A549 (cell line): ENCODE measurements at regions not wholly inside any gene's neighbourhood (a gene's known extent, or its start where the extent isn't known, plus 50 kb on each side); places are given as distances from the start of the nearest gene placed in this dataset.
"Not testable (repeated sequence)": the region's sequence is repeated elsewhere in the genome, so short reads cannot be mapped to it uniquely, and the experiment has no call there.

Source experiments
- ATAC-seq, 2 experiments: fragments of 200-7000 bp in 1 of 2; fragments of >200 bp in 1 of 2; cut with Nextera tagmentation in 1 of 2; cut with Tn5 transposase in 1 of 2; 3 replicates each; pipeline versions ENCODE4 v1.8.0 to v1.9.1; 2018 to 2020; ENCODE audit warnings: mild to moderate bottlenecking in 1 of 2, moderate library complexity in 1 of 2
- CTCF ChIA-PET: fragments of 300-600 bp; sonication (Branson Sonifier 250); formaldehyde crosslinking; extraction: SDS; loops from one replicate; lab custom pipeline; 2021; ENCODE audit warnings: antibody characterized with exemption, inconsistent platforms; lab: Yijun Ruan, JAX
- POLR2A ChIA-PET: fragments of 350-600 bp; formaldehyde crosslinking; extraction: SDS; loops from one replicate; lab custom pipeline; 2021; ENCODE audit warnings: antibody characterized with exemption, inconsistent platforms; lab: Yijun Ruan, JAX
- DNase-seq, 2 experiments: peaks; one replicate each; pipeline versions ENCODE4 v3.0.0 to v3.0.0-alpha.2; 2011 to 2016; ENCODE audit warnings: low read depth in 1 of 2, low spot score in 1 of 2
- FAIRE-seq: peaks from 2 replicates; lab custom pipeline; 2011; peaks lifted over from hg19 to GRCh38; lab: Jason Lieb, UNC
- H3K27ac ChIP-seq, 2 experiments: fragments of >200 bp; sonication (Bioruptor Twin); formaldehyde crosslinking; 3 replicates each; pipeline ENCODE4 v1.5.1; 2016 to 2017
- H3K4me1 ChIP-seq: fragments of >200 bp; sonication (Bioruptor Twin); formaldehyde crosslinking; 3 replicates; pipeline ENCODE4 v1.6.1; 2016
- H3K4me2 ChIP-seq: fragments of >200 bp; sonication (Bioruptor Twin); formaldehyde crosslinking; 3 replicates; pipeline ENCODE4 v1.6.1; 2016
- H3K4me3 ChIP-seq: fragments of >200 bp; sonication (Bioruptor Twin); formaldehyde crosslinking; 3 replicates; pipeline ENCODE4 v1.5.1; 2016
- H3K9me3 ChIP-seq: fragments of >200 bp; sonication (Bioruptor Twin); formaldehyde crosslinking; 3 replicates; pipeline ENCODE4 v1.6.1; 2016
- ATOH8 ChIP-seq: fragments of 250-450 bp; sonication (Bioruptor Pico); IDR thresholded peaks from 2 replicates; pipeline ENCODE4 v1.5.0; 2020; ENCODE audit warnings: low read depth, mild to moderate bottlenecking, moderate library complexity
- CEBPB ChIP-seq, 2 experiments: fragments of >200 bp in 1 of 2; sonication (Bioruptor Twin) in 1 of 2; formaldehyde crosslinking in 1 of 2; IDR thresholded peaks; 2 replicates each; pipeline ENCODE4 v1.6.1; 2012 to 2016
- CHD4 ChIP-seq: fragments of 200-600 bp; sonication (generic); IDR thresholded peaks from 2 replicates; pipeline ENCODE4 v1.6.1; 2016; ENCODE audit warnings: antibody characterized with exemption, mild to moderate bottlenecking, borderline replicate concordance
- EHF ChIP-seq: fragments of 250-450 bp; sonication (Bioruptor Pico); IDR thresholded peaks from 2 replicates; pipeline ENCODE4 v1.5.0; 2020; ENCODE audit warnings: mild to moderate bottlenecking
- FOSB ChIP-seq: fragments of 250-450 bp; sonication (Bioruptor Pico); IDR thresholded peaks from 2 replicates; pipeline ENCODE4 v1.5.0; 2020; ENCODE audit warnings: mild to moderate bottlenecking, moderate library complexity
- FOSL2 ChIP-seq, 2 experiments: fragments of 450-650 bp in 1 of 2; fragments of >200 bp in 1 of 2; sonication (Bioruptor Twin) in 1 of 2; formaldehyde crosslinking; IDR thresholded peaks; 2 replicates each; pipeline versions ENCODE4 v1.5.0 to v1.6.1; 2016 to 2020; ENCODE audit warnings: mild to moderate bottlenecking in 1 of 2, moderate library complexity in 1 of 2
- HDAC2 ChIP-seq: fragments of 200-600 bp; sonication (generic); IDR thresholded peaks from 2 replicates; pipeline ENCODE4 v1.6.1; 2016
- HES2 ChIP-seq: fragments of >200 bp; sonication (Bioruptor Twin); formaldehyde crosslinking; IDR thresholded peaks from 2 replicates; pipeline ENCODE4 v1.6.1; 2016
- MAFK ChIP-seq: fragments of 450-650 bp; IDR thresholded peaks from 2 replicates; pipeline ENCODE4 v1.6.1; 2014; ENCODE audit not compliant: partially characterized antibody
- MAX ChIP-seq: IDR thresholded peaks from 2 replicates; pipeline ENCODE4 v1.6.1; 2012
- NFE2L2 ChIP-seq: fragments of 150-350 bp; conservative IDR thresholded peaks from 2 replicates; pipeline ENCODE4 v1.6.1; 2014; ENCODE audit warnings: low read length
- NPAS2 ChIP-seq: fragments of 250-450 bp; sonication (Bioruptor Pico); IDR thresholded peaks from 2 replicates; pipeline ENCODE4 v1.8.0; 2022; ENCODE audit warnings: mild to moderate bottlenecking, moderate library complexity, borderline replicate concordance
- NR3C1 ChIP-seq: fragments of >200 bp; sonication (Bioruptor Twin); formaldehyde crosslinking; IDR thresholded peaks from 3 replicates; pipeline ENCODE4 v1.6.1; 2017
- PHF8 ChIP-seq: fragments of 200-600 bp; sonication (generic); IDR thresholded peaks from 2 replicates; pipeline ENCODE4 v1.6.1; 2016; ENCODE audit warnings: low read depth, mild to moderate bottlenecking, antibody characterized with exemption, moderate library complexity, borderline replicate concordance
- POLR2AphosphoS2 ChIP-seq: conservative IDR thresholded peaks from 2 replicates; pipeline ENCODE4 v1.6.1; 2012; ENCODE audit warnings: low read length, improper control_type of control experiment, inconsistent platforms
- RARB ChIP-seq: fragments of 250-450 bp; sonication (Bioruptor Pico); IDR thresholded peaks from 2 replicates; pipeline ENCODE4 v1.8.0; 2021; ENCODE audit warnings: mild to moderate bottlenecking, moderate library complexity
- RCOR1 ChIP-seq: fragments of 150-350 bp; IDR thresholded peaks from 2 replicates; pipeline ENCODE4 v1.6.1; 2014; ENCODE audit warnings: antibody characterized with exemption, low read length, low read depth
- RFX5 ChIP-seq: fragments of 450-650 bp; IDR thresholded peaks from 2 replicates; pipeline ENCODE4 v1.7.1; 2014; ENCODE audit warnings: antibody characterized with exemption, mild to moderate bottlenecking, moderate library complexity
- ZC3H11A ChIP-seq: fragments of 450-650 bp; IDR thresholded peaks from 2 replicates; pipeline ENCODE4 v1.6.1; 2014; ENCODE audit warnings: antibody characterized with exemption, mild to moderate bottlenecking
- ZNF302 ChIP-seq: fragments of 250-450 bp; sonication (Bioruptor Pico); IDR thresholded peaks from 2 replicates; pipeline ENCODE4 v1.9.0; 2021; ENCODE audit warnings: inconsistent platforms, mild to moderate bottlenecking, moderate library complexity
- ZSCAN20 ChIP-seq: fragments of 250-450 bp; sonication (Bioruptor Pico); IDR thresholded peaks from 2 replicates; pipeline ENCODE4 v1.8.0; 2022; ENCODE audit warnings: mild to moderate bottlenecking, moderate library complexity
- WGBS: methylation state at CpG from one replicate; pipeline ENCODE4 v1.1.6; 2017; ENCODE audit errors: missing lambda C conversion rate; 5-methylcytosine and 5-hydroxymethylcytosine counted together

GRCh38 chr1:209123601-209124000 lies 459.9 kb upstream of the CAMK1G start (continued):
- TF ChIP-seq NPAS2 (CRISPR knock-in tag) (no peak), RFX5 (no peak)

- H3K4me2 ChIP-seq, DNase-seq, H3K27ac ChIP-seq, CTCF ChIA-PET, H3K4me1 ChIP-seq, H3K9me3 ChIP-seq, POLR2A ChIA-PET, H3K4me3 ChIP-seq, FAIRE-seq, ATAC-seq: not testable (repeated sequence)
- no CpG with 5 or more reads among the region's 32 CpGs for WGBS
These were observed 454.4 kb upstream of the CAMK1G start for GRCh38 chr1:209129091-209129490.

- no peak for FAIRE-seq
- no peaks in the 10 kb centered on the region for H3K4me1 ChIP-seq
- ChIA-PET POLR2A (no interaction called here), CTCF (no interaction called here)
- DNase-seq: no peak
- WGBS: 69% methylated on average over 3 of the region's 7 CpGs
- H3K4me2 ChIP-seq: no peak overlapping the region
- no peaks in the 10 kb centered on the region for H3K9me3 ChIP-seq
- TF ChIP-seq ZC3H11A (no peak), HDAC2 (no peak), POLR2AphosphoS2 (no peak), ZNF302 (CRISPR knock-in tag) (no peak), ZSCAN20 (CRISPR knock-in tag) (no peak), HES2 (no peak), CHD4 (no peak), EHF (no peak), RFX5 (no peak), MAX (no peak), RCOR1 (no peak), PHF8 (no peak), MAFK (no peak), NFE2L2 (no peak), CEBPB (IDR thresholded peaks at IDR 0.05) (no peak), NR3C1 (no peak), ATOH8 (CRISPR knock-in tag) (no peak), RARB (CRISPR knock-in tag) (no peak), FOSL2 (IDR thresholded peaks at IDR 0.05) (no peak), FOSL2 (CRISPR knock-in tag; IDR thresholded peaks at IDR 0.05) (no peak)
- no peak overlapping the region for H3K27ac ChIP-seq
- H3K4me3 ChIP-seq: no peak overlapping the region
- ATAC-seq: no peak
These were observed 452.6 kb upstream of the CAMK1G start for GRCh38 chr1:209130886-209131285.

GRCh38 chr1:209132736-209133467 lies 450.6 kb upstream of the CAMK1G start:
- Histone ChIP-seq H3K4me2 (no peak overlapping the region), H3K4me1 (no peaks in the 10 kb centered on the region), H3K4me3 (no peak overlapping the region), H3K9me3 (no peaks in the 10 kb centered on the region), H3K27ac (no peak overlapping the region)
- FAIRE-seq (no peak), ATAC-seq (no peak), DNase-seq (no peak)
- ChIA-PET CTCF (no interaction called here), POLR2A (no interaction called here)
- TF ChIP-seq FOSB (CRISPR knock-in tag): no peak
- 54% methylated on average over 17 of the region's 17 CpGs for WGBS
